SU-DHL-6 (cell line): ENCODE measurements at regions not wholly inside any gene's neighbourhood (a gene's known extent, or its start where the extent isn't known, plus 50 kb on each side); places are given as distances from the start of the nearest gene placed in this dataset.

Experiments
- CTCF ChIP-seq: fragments of 200-600 bp; sonication (generic); IDR thresholded peaks from one replicate; pipeline ENCODE4 v1.5.1; 2017; ENCODE audit warnings: antibody characterized with exemption, mild to moderate bottlenecking, low read length, moderate library complexity; ENCODE audit not compliant: insufficient read depth, poor library complexity, severe bottlenecking
- EZH2phosphoT487 ChIP-seq: fragments of 200-600 bp; sonication (generic), shearing (Covaris generic); conservative IDR thresholded peaks from 2 replicates; pipeline ENCODE4 v1.6.1; 2018; ENCODE audit warnings: mild to moderate bottlenecking, antibody characterized with exemption, low read length, moderate library complexity, mixed read lengths

- TF ChIP-seq CTCF (no peak), EZH2phosphoT487 (no peak)
Observed at GRCh38 chr5:87916320-87916719, 352.3 kb downstream of the TMEM161B start.
